GM10266 (cell line): ENCODE measurements at regions not wholly inside any gene's neighbourhood (a gene's known extent, or its start where the extent isn't known, plus 50 kb on each side); places are given as distances from the start of the nearest gene placed in this dataset.
"Not testable (repeated sequence)": the region's sequence is repeated elsewhere in the genome, so short reads cannot be mapped to it uniquely, and the experiment has no call there.

Source experiments
- DNase-seq: peaks from one replicate; pipeline ENCODE4 v3.0.0; 2012; ENCODE audit errors: extremely low spot score
- TF ChIP-seq, protein P1 (sequence below): IDR thresholded peaks from 2 replicates; pipeline ENCODE4 v1.5.1; 2012; ENCODE audit warnings: mild to moderate bottlenecking, low read depth; ENCODE audit not compliant: control insufficient read depth, insufficient read depth; ENCODE audit errors: missing control alignments

DNA sequence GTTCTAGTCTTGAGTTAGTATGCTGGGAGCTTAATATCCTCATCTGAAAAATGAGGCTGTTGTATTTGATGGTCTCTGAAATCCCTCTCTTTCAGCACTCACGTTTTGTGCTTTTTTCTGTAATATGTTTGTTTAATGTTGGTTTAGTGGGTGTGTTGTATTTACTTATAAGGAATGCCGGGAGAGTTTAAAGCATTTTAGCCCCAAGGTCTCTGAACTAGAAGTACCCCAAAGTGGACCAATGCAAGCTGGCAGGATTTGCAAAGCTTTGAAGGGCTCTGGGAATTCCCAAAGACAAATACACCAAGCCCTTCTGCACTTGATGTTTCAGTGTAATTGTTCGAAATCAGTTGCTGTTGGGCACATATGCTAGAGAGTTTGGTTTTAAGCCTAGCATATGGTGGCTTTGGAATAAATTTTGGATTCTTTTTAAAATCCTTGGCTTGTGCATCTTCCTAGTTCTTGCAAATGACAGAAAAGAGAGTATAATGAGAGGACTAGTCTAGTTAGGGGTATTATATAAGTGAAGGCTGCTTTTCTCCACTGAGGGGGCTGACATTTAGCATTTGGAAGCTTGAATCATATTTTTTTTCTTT is 371.4 kb upstream of the BOD1L1 start:
- TF ChIP-seq, protein P1, sequence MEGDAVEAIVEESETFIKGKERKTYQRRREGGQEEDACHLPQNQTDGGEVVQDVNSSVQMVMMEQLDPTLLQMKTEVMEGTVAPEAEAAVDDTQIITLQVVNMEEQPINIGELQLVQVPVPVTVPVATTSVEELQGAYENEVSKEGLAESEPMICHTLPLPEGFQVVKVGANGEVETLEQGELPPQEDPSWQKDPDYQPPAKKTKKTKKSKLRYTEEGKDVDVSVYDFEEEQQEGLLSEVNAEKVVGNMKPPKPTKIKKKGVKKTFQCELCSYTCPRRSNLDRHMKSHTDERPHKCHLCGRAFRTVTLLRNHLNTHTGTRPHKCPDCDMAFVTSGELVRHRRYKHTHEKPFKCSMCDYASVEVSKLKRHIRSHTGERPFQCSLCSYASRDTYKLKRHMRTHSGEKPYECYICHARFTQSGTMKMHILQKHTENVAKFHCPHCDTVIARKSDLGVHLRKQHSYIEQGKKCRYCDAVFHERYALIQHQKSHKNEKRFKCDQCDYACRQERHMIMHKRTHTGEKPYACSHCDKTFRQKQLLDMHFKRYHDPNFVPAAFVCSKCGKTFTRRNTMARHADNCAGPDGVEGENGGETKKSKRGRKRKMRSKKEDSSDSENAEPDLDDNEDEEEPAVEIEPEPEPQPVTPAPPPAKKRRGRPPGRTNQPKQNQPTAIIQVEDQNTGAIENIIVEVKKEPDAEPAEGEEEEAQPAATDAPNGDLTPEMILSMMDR = no peak
- no peak for DNase-seq

DNA sequence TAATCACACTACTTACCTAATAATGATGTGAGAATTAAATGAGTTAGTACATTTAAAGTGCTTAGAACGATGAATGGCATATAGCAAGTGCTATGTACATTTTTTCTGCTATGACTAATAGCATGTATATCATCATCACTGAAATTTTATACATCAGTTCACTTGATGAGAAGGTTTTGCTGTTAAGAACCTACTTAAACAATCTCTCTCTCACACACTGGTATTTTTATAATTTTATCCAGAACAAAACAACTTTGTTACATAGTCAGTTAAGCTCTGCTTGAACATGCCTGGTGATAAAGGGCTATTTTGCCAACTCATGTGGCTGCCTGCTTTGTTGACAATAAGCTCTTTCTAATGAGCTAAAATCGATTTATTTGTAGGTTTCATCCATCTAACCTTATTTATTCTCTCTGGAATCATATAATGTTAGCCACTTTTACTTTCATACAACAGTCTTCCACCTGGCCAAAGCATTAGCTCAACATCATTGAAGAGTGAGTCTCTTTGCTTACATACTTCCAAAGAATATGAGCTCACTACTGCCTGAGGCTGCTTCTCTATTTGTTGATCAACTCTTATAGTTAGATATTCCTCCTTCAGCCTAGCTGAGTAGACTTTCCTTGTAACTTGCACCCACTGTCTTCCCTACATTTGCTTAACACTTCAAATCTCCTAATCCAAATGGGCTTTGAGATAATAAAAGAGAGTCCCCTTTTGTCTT is 372.7 kb upstream of the BOD1L1 start:
- no peak for DNase-seq
- TF ChIP-seq, protein P1 = no peak

DNA sequence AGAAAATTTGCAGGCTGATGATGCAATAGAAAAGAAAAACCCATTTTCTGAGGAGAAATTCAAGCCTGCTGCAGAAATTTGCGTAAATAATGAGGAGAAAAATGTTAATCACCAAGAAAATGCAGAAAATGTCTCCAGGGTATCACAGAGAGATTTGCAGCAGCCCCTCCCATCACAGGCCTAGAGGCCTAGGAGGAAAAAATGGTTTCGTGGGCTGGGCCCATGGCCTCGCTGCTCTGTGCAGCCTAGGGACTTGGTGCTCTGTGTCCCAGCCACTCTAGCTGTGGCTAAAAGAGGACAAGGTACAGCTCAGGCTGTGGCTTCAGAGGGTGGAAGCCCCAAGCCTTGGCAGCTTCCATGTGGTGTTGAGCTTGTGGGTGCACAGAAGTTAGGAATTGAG is 374.8 kb upstream of the BOD1L1 start:
- DNase-seq = not testable (repeated sequence)

DNA sequence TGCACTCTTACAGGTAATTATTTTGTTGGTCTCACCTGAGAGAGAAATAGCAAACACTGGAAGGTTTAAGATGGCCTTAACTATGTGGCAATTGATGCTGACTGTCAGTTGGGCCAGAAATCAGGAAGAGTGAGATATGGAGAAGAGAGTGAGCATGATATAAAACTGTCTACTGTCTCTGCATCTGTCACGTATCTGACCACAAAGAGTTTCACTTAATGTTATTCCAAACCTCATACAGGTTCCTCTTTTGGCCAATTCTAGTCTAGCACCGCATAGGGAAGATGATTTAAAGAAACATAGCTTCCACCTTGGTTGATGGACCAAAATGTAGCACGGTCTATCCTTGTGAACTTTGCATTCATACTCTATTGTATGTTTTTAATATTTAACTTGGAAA is 381.0 kb upstream of the BOD1L1 start:
- TF ChIP-seq, protein P1 = no peak
- DNase-seq = no peak

DNA sequence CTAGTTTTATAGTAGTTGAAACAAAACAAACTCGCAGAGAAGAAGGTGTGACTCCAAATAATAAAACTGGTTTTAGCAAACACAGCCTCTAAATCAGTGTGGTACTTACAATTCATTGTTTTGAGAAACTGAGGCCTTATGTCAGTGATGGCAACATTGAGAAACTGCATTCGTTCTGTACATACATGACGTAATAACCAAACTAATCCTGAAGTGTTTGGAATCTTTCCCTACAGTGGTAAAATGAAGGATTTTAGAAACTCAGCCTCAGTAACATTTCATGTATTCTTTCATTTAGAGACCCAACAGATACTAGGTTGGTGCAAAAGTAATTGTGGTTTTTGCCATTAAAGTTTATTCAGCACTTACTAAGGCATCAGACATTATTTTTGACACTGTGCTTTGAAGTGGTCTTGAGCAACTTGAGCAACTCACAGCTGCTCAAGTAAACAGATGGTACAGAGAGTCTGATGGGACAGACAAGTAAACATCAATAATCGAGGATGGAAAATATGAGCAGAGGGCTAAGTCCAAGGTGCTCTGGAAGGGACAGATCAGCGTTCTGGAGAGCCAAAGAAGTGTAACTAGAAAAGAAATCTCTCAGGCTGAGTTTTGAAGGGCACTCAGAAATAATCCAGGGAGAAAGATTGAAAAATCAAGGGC is 390.8 kb upstream of the BOD1L1 start:
- TF ChIP-seq, protein P1 = no peak
- no peak for DNase-seq

DNA sequence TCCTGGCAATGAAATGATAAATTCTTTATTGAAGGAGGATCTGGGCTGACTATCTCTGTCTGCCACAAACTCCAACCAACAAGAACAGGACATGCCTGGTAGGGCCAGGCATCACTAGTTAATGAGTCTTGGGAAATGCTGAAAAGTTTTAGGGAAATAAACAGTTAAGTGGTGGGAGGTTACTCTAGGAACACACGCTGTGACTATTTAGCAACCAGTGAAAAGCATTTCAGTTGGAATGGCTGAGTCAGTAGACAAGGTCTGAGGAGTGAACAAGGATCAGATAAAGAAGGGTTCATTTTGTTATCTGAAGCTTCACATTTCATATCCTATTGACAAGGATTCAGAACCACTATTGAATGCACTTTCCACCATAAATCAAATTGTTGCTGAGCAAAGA is 394.9 kb upstream of the BOD1L1 start:
- DNase-seq = no peak
- TF ChIP-seq, protein P1 = no peak

DNA sequence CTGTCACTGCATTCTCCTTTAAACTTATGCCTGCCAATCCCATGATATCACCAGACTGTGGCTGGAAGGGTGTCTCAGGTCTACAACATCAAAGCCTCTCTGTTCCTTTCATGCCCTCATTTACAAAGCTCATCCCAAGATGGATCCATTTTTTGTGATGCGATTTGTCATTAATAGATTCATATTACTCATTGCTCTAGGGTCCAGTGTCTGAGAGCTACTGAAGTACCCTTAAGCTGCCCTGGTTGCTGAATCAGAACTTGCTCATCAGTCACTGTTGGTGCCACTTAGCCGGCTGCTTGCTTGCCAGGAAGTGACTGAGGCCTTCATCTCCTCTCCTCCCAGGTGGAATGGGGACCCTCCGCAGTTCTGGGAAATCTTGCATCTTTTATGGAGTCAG is 395.5 kb upstream of the BOD1L1 start:
- TF ChIP-seq, protein P1 = no peak
- no peak for DNase-seq
